NCI-H2196 (cell line): ENCODE measurements at regions not wholly inside any gene's neighbourhood (a gene's known extent, or its start where the extent isn't known, plus 50 kb on each side); places are given as distances from the start of the nearest gene placed in this dataset.

Experiments
- DNase-seq: peaks from one replicate; lab custom pipeline; 2025; ENCODE audit not compliant: unreplicated experiment; lab: John Stamatoyannopoulos, UW

DNA sequence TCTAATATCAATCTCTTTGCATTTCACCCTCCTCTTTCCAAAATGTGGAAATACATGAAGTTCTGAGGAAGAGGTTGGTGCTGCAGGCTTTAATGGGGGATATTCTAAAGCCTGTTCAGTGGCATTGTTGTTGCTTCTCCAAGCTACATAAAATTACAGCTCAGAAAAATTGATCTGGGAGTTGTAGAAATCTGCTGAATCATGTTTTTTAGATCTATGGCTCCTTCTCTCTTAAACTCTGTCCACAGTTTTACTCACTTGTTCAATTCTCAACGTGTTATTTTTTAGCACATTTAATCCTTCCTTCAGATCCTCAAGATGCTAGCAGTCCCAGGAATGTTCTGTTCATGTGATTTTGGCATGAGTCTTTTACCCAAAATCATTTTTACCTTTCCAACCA, 949.5 kb upstream of the ADGRL3 start:
- no peak for DNase-seq

DNA sequence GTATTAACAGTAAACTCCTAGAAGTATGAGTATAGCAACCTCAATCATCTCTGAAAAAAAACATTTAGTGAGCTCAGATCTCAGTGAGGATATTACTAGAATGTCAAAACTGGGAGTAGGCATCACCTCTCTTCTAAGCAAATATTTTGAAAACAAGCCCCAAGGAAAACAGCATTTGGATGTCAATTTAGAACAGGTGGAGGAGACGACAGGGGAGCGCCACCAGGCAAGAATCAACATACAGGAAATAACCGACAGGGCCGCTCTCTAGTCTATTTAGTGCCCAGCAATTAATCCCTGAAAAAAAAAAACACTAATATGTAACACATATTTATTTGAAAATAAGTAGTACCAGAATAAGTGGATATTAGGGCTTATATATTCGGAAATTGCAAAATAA, 940.3 kb upstream of the ADGRL3 start:
- no peak for DNase-seq

DNA sequence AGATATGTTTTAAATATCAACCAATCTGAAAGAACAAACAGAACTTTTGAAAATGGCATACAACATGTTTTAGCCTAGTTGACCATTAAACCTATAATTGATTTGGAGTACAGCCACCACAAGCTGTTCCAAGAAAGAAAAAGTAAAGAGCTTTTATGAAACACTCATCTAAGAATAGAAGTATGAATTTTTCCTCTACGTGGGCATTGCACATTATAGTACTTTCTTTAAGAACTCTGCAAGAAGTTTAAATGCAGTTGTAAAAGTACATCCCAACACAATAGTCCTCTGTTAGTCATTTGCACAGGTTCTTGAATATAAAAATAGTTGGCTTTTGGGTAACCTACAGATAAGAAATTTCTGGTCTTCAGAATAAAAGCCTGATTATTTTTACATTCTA, 933.6 kb upstream of the ADGRL3 start:
- DNase-seq = no peak

DNA sequence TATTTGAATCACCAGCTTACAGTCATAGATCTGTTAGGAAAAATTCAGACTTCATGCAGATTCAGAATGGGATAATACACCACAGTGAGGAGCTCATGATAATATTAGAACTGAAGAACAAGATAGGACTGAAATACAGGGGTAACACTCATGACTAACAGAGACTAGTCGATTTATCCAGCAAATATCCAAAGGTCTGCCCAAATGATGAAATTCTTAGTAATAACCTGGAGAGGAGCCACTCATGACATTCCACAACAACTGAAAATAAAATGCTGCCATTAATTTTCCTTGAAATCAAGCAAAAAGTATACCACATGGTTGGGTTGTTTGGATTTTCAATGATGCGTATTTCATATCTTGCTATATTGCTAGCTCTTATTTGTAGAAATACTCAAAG, 903.7 kb upstream of the ADGRL3 start:
- DNase-seq = no peak

DNA sequence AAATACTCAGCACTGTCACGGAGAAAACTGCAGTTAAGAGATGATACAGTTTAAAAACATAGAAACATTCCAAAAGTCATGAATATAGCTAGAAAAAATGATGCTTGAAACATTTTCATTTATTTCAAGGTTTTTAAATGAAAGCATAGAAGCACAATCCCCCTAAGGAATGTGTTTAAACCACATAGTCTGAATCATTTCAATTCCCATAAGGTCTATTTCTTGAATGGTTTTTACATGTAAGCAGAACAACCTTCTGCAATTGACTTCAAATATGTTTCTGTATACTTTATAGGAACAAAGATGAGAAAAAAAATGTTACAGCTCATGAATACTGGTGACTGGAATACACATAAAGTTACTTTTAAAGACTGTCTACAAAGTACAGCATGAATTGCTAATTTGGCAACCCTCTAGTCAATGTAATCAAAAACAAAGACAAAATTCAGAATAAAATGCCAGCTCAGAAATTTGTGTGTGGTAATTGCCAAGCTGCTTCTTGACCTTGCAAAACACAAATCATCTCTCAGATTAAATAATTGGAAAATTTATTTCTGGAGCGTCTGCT, 886.4 kb upstream of the ADGRL3 start:
- no peak for DNase-seq

- DNase-seq = no peak
Observed at GRCh38 chr4:60314416-60314815, 885.7 kb upstream of the ADGRL3 start.

- no peak for DNase-seq
Observed at GRCh38 chr4:60315586-60315985, 884.5 kb upstream of the ADGRL3 start.

- DNase-seq = no peak
Observed at GRCh38 chr4:60326735-60327134, 873.4 kb upstream of the ADGRL3 start.

GRCh38 chr4:60327651-60328050, 872.5 kb upstream of the ADGRL3 start:
- no peak for DNase-seq

DNA sequence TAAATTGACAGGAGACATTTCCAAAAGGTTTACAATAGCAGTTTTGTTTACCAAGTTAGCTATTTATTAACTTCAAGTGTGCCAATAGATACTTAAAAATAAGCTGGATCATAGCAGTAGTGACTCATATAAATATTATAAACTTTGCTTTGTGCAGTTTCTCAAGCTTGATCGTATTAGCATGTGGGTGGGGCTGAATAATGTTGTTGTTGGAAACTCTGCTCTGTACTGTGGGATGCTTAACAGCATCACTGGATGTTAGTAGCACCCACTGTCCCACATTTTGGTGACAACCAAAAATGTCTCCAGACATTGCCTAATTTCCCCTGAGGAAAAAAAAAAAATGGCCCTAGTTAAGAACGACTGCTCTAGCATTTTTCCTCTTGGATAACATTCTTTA, 855.2 kb upstream of the ADGRL3 start:
- no peak for DNase-seq

- DNase-seq = no peak
Observed at GRCh38 chr4:60345392-60345791, 854.7 kb upstream of the ADGRL3 start.

DNA sequence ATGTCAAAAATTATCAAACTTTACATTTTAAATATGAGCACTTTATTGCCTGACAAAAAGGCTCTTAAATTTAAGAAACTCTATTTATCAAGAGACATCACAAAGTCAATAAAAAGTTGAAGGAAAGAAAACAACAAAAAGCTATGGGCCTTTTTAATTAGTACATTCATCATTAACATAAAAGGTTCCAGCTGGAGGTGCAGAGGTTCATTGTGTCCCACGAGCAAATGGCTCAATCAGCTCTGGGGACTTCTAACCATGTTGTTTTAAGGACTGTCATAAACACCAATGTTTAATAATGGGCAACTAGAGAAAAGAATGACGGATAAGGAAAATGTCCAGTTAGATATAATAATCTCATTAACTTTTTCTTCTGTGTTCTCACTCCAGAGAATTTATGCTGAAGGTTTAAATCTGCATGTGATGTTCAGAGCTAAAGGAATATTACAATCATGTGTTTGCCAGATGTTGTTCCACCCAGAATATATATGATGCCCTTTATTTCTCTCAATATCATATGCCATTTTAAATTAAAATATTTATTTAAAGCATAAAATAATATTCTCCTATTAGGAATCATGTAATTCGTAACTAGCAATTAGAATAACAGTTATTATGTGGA, 840.3 kb upstream of the ADGRL3 start:
- no peak for DNase-seq

DNA sequence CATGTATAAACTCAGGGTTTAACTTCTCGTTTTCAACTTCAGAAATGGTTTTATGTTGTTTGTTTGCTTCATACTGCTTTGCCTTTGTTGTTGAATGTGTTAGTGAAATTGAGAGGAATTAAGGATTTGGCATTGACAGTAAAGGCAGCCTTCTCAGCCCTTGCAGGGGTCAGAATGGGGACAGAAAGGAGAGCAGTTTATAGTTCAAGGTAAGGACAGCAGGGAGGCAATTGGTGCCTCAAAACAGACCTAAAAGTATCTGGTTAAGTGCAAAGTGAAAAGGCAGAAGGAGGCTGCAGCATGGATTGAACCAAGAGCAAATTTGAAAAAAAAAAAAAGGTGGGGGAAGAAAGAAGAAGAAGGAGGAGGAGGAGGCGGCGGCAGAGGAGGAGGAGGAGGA, 835.0 kb upstream of the ADGRL3 start:
- no peak for DNase-seq

GRCh38 chr4:60366661-60367060, 833.5 kb upstream of the ADGRL3 start:
- DNase-seq = no peak

DNA sequence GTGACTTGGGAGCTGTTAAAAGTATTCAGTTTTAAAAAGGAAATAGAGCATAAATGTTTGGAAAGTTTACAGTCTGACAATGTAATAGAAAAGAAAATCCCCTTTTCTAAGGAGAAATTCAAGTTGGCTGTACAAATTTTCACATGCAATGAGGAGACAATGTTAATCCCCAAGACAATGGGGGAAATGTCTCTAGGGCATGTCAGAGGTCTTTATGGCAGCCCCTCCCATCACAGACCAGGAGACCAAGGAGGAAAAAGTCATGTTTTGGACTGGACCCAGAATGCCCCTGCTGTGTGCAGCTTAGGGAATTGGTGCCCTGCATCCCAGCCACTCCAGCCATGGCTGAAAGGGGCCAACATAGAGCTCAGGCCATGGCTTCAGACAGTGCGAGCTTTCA, 831.1 kb upstream of the ADGRL3 start:
- DNase-seq = no peak

- no peak for DNase-seq
Observed at GRCh38 chr4:60378010-60378409, 822.1 kb upstream of the ADGRL3 start.

- DNase-seq = no peak
Observed at GRCh38 chr4:60384516-60384915, 815.6 kb upstream of the ADGRL3 start.

DNA sequence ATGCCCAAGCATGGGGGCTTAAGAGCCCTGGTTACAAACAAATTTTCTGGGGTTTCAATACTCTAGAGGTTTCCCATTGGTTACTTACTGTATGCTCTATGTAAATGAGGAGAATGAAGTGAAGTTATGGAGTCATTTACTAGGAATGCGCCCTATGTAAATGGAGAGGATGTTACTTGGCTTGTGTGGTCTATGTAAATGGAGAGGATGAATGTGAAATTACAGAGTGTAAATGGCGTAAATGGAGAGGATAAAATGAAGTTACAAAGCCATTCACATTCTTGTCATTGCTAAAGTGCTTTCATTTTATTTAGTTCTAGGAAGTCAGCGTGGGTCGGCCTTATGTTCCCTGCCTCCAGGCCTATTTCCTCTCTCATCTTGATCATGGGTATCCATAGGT, 810.5 kb upstream of the ADGRL3 start:
- no peak for DNase-seq

GRCh38 chr4:60396341-60397049, 803.6 kb upstream of the ADGRL3 start:
- DNase-seq = no peak

DNA sequence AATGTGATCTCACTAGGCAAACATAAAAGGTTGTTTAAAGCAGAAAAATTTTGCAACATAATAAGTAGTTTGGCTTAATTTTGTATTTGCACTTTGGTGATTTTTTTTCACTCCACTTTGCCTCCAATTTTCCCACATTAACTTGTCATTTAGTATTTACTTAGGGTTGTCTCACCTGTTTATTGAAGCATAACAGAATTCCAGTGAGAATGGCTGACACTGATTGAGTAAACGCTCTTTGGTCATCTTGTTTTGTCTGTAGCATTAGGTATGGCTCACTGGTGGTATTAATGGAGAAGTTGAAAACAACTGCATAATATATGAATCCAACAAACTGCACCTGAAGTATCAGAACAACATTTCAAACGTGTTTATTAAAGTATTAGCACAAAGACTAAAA, 799.5 kb upstream of the ADGRL3 start:
- no peak for DNase-seq

DNA sequence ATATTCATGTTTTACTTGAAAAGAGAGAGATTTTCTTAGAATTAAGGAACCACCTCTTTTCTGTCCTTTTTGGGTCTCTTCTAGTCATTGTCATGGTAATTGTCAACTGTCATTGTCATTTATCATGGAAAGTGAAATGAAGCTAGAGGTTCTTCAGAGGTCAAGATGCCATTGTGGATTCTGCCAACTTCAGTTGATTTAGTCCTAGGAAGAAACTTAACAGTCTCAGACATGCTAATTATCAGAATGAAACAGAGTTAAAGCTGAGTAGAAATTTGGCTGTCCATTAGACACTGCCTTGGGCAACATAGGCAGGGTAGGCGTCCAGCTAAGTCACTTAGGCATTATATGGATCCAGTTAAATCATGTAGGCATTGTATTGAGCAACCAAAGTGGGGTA, 796.1 kb upstream of the ADGRL3 start:
- DNase-seq = no peak

GRCh38 chr4:60422439-60422838, 777.7 kb upstream of the ADGRL3 start:
- DNase-seq = no peak
